HG02981 (cell line): ENCODE measurements at regions not wholly inside any gene's neighbourhood (a gene's known extent, or its start where the extent isn't known, plus 50 kb on each side); places are given as distances from the start of the nearest gene placed in this dataset.
A peak's percentile ranks its signal among the peaks of the same experiment; 100 is the strongest.
"Not testable (repeated sequence)": the region's sequence is repeated elsewhere in the genome, so short reads cannot be mapped to it uniquely, and the experiment has no call there.

ENCODE experiments used
- ATAC-seq: cut with Tn5 transposase; IDR thresholded peaks from one replicate; pipeline ENCODE4 v1.9.1; 2021; ENCODE audit warnings: mild to moderate bottlenecking, moderate library complexity; ENCODE audit not compliant: unreplicated experiment

DNA sequence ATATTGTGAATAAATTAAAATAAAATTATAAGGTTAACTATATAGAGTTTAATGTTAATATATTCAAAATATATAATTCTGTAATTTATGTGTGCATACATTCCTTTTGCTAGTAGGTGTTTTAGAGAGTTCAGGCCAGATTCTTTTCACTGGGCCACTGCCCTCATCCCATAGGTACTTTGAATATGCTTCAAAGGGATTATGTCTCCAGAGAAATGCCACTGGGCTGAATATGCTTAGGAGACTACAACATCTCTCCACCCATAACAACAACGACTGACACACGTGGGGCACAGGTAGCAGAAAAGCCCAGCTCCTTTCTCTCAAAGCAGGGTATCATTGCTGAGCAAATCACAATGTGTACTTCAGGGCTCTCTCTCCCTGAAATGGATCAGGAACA lies 290.9 kb upstream of the TACR3 start:
- ATAC-seq = no peak

DNA sequence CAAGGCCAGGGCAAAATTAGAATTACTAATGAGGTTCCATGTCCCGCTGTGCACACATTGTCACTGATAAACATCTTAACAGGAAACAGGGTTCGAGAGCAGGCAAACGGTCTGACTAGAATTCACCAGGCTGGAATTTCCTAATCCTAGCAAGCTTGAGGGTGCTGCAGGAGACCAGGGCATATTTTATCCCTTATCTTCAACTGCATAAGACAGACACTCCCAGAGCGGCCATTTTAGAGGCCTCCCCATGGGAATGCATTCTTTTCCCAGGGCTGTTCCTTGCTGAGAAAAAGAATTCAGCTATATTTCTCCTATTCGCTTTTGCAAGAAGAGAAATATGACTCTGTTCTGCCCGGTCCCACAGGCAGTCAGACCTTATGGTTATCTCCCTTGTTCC lies 282.5 kb upstream of the TACR3 start:
- ATAC-seq = not testable (repeated sequence)

DNA sequence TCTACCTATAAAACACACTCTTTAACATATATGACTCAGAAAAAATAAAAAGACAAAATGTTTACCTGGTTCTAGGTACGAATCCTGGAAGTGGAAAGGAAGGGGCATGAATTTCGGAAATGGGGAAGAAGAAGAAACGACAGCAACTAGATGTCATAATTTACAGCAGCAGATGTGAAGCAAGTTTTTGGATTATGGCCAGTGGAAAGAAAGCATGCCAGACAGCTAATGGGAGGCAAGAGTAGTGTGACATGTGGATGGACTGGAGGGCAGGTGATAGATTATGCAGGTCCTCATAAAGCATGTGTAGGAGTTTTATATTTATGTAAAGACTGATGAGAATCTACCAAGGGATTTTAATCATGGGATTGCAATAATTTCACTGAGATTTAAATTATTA lies 279.0 kb upstream of the TACR3 start:
- no peak for ATAC-seq

DNA sequence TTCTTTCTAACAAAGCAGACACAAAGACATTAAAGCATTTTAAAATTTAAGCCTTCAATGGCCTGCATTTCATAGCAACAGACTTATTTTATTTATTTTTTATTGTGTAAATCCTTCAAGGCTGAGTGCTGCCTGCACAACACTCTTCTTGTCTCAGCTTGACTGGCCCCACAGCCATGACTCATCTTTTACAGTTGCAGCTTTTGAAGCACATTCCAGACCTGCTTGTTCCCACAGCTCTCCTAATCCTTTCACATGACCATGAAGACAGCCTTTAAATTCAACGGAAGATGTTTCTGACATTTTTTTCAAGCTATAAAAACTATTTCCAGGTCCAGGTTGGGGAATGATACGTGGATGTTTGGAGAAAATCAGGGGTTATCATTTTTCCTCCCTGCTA lies 276.9 kb upstream of the TACR3 start:
- no peak for ATAC-seq

DNA sequence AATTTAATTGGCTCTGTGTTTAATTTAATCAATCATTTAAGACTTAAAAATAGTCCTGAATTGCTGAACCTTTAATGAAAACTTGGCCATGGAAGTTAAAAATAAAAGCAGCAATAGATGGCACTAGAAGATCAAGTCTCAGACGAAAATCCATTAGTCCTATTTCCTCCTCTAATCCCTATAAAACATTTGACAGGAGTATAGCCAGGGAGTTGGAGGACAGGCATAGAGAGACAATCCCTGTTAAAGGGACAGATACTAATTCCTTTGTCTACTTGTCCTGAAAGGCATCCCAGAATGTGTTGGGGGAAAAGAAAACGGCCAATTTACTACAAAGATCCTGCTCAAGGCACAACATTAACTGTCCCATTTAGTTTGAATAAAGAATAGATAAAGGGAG lies 276.3 kb upstream of the TACR3 start:
- no peak for ATAC-seq

DNA sequence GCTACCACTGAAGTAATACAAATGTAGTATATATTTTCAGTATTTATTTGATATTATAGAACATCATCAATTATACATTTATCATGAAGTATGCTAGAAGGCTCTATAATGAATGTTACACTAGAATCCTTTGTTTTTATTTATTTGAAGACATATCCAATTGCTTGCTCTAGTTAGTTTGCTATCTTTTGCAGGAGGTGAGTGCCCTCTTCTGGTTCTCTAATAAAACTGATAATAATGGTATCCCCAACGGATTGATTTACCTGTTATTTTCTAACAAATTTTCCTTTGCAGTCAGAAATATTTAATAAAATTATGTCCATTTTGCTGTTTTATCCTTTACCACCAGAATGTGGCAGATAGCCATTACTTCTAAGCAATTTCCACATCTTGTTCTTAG lies 274.3 kb upstream of the TACR3 start:
- ATAC-seq = no peak

DNA sequence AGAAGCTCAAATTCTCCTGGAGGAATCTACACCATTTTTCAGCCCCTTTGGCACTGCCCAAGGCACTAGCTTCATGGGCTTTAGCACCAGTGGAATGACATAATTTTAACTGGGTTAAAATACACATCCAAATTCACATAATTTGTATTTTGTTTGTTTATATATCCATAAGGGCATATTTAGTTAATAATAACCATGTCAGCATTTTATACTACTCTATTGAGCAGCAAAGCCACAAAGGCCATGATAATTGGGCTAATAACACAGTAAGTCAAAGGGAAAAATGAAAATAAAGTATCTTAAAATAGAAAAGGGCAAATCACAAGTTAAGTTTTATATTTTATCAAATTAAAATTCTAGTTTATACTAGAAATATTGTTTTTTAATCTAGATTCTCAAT lies 262.7 kb upstream of the TACR3 start:
- no peak for ATAC-seq

DNA sequence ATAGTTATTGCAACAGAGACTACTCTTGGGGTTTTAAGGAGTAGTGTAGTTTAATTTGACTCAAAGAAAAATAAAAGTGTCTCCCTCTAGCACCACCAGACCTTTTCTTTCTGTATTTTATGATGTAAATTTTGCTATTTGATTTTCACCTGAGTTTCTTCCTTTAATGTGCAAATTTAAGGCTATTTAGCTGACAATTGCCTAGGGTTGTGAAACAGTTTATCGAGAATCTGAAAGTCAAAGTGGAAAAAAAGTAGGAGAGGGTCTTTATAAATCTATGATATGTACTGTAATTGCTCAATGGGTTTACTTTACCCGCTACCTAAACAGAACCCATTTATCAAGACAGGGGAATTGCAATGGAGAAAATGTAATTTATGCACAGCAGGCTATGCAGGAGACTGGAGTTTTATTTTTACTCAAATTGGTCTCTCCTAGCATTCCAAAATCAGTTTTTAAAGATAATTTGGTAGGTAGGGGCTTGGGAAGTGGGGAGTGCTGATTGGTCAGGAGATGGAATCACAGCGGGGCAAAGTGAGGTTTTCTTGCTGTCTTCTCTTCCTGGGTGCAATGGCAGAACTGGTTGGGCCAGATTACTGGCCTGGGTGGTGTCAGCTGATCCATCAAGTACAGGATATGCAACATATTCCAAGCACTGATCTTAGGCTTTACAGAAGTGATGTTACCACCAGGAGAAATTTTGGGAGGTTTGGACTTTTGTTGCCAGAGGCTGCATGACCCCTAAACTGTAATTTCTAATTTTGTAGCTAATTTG lies 228.6 kb upstream of the TACR3 start:
- ATAC-seq = no peak

DNA sequence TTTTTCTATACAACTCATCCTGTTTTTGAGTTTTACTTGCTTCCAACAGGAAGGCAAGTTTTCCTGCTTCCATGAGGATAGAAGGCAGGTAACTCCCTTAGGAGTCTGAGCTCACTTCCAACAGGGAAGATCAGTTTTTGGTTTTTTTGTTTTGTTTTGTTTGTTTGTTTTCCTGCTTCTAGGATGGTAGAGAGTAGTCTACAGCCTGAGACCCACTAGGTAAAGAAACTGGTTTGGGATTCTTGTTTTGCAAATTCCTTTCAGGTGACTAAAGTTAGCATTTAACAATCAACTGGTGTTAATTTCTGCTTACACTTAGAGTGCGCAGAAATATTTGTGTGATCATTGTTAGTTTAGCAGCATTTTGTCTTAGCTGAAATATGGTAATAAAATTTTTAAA lies 227.8 kb upstream of the TACR3 start:
- ATAC-seq = no peak

DNA sequence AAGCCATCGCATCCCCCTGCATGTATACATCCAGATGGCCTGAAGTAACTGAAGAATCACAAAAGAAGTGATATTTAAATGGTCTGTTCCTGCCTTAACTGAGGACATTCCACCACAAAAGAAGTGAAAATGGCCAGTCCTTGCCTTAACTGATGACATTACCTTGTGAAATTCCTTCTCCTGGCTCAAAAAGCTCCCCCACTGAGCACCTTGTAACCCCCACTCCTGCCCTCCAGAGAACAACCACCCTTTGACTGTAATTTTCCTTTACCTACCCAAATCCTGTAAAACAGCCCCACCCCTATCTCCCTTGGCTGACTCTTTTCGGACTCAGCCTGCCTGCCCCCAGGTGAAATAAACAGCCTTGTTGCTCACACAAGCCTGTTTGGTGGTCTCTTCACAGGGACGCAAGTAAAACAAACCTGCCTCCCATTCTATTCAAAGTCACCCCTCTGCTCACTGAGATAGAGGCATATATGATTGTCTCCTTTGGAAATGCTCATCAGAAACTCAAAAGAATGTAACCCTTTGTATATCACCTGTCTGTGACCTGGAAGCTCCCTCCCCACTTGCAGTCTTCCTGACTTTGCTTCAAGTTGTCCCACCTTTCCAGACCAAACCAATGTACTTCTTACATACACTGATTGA lies 227.0 kb upstream of the TACR3 start:
- not testable (repeated sequence) for ATAC-seq

DNA sequence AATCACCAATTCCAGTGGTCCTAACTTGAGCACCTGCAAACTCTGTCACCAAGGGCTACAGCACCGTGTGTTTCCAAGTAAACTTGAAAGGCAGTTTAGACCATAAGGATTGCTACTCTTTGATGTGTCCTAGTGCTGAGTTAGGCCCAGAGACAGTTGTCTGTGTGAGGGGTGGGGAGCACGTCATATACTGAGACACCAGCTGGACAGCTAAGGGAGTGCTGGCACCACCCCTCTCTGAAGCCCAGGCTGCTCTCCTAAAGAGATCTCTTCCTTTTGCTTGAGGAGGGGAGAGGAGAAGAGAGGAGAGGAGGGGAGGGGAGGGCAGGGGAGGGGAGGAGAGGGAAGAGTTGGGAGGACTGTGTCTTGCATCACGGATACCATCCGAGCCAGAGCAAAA lies 218.7 kb upstream of the TACR3 start:
- no peak for ATAC-seq

DNA sequence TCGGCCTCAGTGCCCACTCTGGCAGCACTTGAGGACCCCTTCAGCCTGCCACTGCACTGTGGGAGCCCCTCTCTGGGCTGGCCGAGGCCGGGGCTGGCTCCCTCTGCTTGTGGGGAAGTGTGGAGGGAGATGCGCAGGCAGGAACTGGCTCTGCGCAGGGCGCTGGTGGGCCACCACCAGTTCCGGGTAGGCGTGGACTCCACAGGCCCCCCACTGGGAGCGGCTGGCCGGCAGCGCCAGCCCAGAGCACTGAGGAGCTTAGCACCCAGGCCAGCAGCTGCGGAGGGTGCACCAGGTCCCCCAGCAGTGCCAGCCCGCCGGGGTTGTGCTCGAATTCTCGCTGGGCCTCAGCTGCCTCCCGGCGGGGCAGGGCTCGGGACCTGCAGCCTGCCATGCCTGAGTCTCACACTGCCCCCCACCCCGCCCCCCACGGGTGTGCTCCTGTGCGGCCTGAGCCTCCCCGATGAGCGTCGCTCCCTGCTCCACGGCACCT lies 216.9 kb upstream of the TACR3 start:
- no peak for ATAC-seq

DNA sequence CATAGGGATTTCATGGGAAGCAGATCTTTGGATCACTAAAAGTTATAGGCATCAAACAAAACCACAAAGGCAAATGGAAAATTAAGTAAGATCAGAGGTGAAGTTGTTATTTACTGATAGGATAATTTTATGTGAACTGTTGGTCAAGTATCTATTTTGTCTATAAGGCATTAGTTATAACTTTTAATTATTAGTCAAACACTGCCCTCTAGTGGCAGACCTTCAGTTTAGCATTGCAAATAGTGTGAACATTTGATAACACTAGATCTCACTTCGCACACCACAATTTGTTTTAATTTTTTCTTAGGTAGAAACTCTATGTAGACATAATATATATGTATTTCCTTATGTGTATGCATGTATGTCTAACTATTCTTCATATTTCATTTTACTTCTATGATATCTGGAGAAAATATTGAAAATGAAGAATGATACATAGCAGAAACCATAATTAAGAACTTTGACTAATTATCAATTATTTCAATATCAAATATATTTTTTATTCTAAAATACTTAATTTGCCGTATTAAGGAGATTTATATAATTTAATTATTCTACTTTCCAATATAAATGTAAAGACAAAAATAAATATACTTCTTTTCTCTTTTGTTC lies 214.5 kb upstream of the TACR3 start:
- peak; percentile 86 for ATAC-seq

DNA sequence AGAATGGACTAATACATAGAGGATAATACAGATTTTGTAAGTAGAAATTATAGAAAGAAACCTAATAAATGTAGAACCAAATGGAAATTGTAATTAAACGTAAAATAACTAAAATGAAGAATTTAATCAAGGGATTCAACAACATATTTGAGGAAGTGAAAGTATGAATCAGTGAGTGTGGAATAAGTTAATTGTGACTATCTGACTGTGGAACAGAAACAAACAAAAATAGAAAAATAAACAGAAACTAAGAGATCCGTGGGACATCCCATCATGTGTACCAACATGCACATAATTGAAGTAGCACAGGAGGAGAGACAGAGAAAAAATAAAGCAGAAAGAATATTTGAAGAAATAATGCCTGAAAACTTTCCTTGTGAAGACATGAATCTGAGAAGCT lies 208.6 kb upstream of the TACR3 start:
- ATAC-seq = no peak

DNA sequence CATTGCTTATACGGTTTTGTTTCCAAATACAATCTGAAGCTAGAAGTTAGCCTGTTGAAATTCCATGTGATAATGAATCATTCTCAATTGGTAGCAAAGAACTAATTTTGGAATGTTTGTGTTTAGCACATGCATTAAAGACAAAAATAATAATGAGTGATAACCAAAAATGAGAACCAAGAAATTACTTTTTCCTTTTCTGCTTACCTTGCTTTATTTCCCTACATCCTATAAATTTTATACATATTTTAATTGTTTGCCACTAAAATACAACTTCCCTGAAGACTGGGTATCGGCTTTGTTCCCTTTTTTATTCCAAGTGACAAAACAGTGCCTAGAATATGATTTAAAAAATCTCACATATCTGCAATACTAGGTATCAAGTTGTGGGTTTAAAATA lies 203.8 kb upstream of the TACR3 start:
- ATAC-seq = no peak

DNA sequence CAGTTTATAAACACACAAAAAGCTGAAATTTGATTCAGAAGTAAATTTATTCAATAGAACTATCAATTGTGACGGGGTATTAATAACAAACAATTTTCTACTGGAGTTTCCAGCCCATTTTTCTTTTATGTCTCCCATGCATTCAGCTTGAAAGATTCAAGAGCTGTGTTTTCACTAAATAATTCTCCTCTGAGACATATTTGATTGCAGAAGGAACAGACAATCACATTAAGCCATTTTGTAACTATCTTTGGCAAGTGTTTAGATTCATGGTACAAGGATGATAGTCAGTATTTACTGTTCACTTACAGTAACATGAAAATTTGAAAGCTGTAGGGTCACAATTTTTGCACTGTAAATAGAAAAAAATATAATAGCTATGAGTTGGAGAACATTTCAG lies 198.4 kb upstream of the TACR3 start:
- ATAC-seq = no peak

DNA sequence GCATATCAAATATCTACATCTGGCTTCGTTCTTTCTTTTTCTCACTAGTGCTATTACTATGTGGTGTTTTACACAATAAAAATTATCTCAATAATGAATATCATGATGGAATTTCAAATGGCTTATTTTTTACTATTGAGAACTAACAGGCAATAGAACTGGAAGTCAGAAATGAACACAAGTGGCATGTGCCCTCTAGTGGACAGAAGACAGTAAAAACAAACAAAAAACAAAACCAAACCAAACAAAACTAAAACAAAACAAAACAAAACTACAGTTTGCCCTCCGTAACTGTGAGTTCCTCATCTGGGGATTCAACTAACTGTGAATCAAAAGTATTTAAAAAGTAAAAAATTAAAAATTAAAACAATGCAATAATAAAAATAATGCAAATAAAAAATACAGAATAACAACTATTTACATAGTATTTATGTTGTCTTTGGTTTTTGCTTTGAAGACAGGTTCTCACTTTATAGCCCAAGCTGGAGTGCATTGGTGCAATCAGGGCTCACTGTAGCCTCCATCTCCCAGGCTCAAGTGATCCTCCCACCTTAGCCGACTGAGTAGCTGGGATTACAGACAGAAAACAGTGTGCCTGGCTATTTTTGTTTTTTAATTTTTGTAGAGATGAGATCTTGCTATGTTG lies 195.6 kb upstream of the TACR3 start:
- ATAC-seq = peak; percentile 87

DNA sequence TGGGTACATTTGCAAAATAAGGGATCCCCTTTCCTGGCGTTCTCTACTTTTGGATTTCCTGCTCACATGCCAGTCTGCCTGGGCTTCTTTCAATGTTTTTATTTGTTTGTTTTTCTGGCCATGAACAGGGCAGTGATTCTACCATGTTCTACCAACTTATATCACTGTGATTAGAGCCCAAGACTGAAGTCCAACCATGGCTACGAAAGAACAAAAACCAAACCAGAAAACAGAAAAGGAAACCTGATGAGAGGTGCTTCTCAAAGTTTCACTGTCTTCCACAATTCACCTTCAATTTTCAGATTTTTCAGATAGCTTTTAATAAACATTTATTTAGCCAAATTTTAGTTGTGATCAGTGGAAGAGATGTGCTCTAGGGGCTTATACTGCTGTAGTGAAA lies 187.6 kb upstream of the TACR3 start:
- ATAC-seq = no peak

DNA sequence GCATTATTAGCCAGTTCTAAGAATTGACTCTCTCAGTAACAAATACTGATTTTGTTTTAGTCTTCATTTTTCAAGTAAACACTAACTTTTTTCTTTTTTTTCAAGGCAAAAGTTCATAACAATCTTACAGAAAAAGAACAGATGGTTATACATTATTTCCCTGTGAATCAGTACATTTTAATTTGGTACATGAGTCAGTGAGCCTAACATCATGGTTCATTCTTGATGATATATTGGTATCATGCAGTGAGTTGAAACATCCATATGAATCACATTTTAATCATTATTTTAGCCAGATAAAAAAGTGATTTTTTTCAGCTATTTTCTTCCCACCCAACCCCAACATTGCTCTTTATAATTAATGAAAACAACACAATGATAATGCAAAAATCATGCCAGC lies 184.3 kb upstream of the TACR3 start:
- ATAC-seq = no peak

DNA sequence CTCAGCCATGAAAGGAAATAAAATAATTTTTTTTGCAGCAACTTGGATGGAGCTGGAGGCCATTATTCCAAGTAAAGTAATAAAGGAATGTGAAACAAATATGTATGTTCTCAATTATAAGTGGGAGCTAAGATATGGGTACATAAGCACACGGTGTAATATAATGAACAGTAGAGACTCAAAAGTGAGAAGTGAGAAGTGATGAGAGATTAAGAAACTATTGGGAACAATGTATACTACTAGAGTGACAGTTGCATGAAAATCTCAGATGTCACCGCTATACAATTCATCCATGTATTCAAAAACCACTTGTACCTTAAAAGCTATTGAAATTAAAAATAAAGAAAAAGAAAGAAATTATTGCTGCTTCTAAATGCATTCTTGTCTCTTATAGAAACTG lies 182.9 kb upstream of the TACR3 start:
- no peak for ATAC-seq

DNA sequence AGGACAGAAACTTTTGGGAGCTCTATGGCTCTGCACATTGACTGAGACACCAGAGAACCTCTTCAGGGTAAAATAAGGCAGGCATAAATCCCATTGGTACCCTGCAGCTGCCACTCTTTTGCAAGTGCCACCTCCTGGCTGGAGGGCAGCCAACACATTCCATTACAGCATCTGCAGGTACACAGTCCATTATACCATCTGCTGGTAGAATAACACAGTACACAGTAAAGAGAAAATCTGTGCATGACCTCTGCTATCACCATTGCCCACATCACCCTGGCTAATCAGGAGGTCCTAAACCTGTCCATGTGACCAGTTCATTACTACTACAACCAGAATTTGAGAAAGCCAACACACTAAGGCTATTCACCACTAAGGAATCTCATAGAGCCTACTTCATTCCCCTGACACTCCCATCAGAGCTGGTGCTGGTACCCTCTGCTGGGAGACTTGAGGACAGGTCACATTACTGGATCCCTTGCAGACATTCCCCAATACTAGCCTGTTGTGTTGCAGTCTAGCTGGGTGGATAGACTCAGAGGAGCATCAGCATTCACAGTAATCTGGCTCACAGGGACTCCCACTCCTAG lies 176.2 kb upstream of the TACR3 start:
- no peak for ATAC-seq
